ENCODE measurements at regions not wholly inside any gene's neighbourhood (a gene's known extent, or its start where the extent isn't known, plus 50 kb on each side); places are given as distances from the start of the nearest gene placed in this dataset.

DNA sequence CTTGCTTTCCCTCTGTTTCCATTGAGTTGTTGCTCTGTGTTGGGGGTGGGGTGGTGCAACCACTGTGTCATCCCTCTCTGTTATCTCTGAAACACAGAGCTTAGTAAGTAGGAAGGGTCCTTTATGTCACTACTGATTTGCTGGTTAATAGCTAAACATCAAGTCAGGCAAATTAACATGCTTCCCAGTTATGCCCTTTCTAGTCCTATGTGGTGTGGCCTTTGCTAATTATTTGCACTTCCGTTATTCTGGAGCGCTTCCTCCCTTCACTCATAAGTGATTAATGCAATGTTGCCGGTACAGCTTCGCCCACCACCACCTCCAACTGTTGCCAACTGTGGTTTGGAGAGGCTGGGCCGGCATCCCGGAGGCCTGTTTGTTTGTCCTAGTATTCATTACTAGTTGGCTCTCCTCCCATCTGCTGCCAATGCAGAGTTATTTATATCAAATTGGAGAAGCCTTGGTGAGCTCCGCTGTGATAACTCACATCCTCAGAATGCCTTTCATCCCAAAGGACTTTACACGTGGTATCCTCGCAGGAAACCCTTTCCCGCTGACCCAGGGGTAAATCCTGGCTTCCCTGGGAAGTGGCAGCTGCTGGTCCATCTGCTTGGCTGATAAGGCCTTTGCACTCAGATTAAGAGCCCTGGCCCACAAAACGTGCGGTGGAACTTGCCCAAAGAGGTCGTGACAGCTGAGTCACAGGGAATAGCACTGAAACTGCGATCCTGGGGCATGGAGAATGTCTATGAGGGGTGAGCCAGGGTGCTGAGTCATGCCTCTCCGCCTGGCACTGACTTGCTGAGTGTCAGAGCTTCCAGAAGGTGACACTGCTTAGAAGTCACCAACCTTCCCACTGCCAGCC, 72.0 kb upstream of the ZCCHC2 start:
- no peak for TF ChIP-seq CTCF (IDR thresholded peaks at IDR 0.05; ENCODE audit: insufficient read depth, low read depth, low read length)
- peak; percentile 79 for DNase-seq (ENCODE audit: low read depth)
- H3K4me3 ChIP-seq (ENCODE audit: low read depth, low read length): no peak overlapping the region

GRCh38 chr18:62452280-62452831, 70.5 kb upstream of the ZCCHC2 start:
- no peak for TF ChIP-seq CTCF (IDR thresholded peaks at IDR 0.05; ENCODE audit: insufficient read depth, low read depth, low read length)
- DNase-seq (ENCODE audit: low read depth): peak; percentile 49
- H3K4me3 ChIP-seq (ENCODE audit: low read depth, low read length): no peak overlapping the region

GRCh38 chr18:62453864-62454263, 69.0 kb upstream of the ZCCHC2 start:
- TF ChIP-seq CTCF (IDR thresholded peaks at IDR 0.05; ENCODE audit: insufficient read depth, low read depth, low read length): no peak
- no peak for DNase-seq (ENCODE audit: low read depth)
- H3K4me3 ChIP-seq (ENCODE audit: low read depth, low read length): no peak overlapping the region

- H3K4me3 ChIP-seq (ENCODE audit: low read depth, low read length): no peak overlapping the region
- DNase-seq (ENCODE audit: low read depth): no peak
- no peak for TF ChIP-seq CTCF (IDR thresholded peaks at IDR 0.05; ENCODE audit: insufficient read depth, low read depth, low read length)
Measured at GRCh38 chr18:62454527-62454926, 68.3 kb upstream of the ZCCHC2 start.

DNA sequence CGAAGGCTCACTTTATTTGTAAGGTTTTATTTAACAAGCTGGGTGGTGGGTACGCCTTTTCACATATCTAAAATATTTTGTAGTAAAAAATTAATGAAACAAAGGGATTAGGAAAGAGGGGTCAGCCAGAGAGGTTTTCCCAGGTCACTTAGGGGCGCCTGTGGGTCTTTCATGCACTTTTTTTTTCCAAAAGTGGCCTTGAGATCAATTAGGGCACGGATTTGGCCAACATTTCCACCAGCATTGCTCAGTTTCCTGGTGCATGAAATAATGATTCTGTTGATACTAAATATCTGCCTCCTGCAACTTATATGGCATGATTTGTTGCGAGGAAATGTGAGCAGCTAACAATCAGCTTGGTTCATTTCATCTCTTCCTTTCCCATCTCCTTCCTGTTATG, 67.6 kb upstream of the ZCCHC2 start:
- DNase-seq (ENCODE audit: low read depth): no peak
- H3K4me3 ChIP-seq (ENCODE audit: low read depth, low read length): no peak overlapping the region
- no peak for TF ChIP-seq CTCF (IDR thresholded peaks at IDR 0.05; ENCODE audit: insufficient read depth, low read depth, low read length)

DNA sequence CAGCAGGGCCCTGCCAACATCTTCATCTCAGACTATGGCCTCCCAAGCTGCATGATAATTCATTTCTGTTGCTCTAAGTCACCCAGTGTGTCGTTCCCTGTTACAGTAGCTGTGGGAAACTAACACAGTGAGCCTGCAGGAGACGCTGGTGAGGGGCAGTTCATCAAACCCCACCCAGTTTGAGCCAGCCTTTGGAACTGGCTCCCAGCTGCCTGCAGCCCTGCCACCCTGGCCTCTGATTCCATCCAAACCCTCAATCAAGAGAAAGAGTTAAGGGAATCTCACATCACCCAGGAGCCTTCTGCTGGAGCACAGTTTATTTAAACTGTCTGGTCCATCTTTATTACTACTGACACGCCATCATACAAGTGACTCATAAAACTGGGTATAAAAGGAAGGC, 64.9 kb upstream of the ZCCHC2 start:
- TF ChIP-seq CTCF (IDR thresholded peaks at IDR 0.05; ENCODE audit: insufficient read depth, low read depth, low read length): no peak
- no peak overlapping the region for H3K4me3 ChIP-seq (ENCODE audit: low read depth, low read length)

More for the DNA sequence above, 64.9 kb upstream of the ZCCHC2 start:
- DNase-seq (ENCODE audit: low read depth): no peak

Data from fibroblast of villous mesenchyme (primary cell).